SK-N-SH treated with all-trans-retinoic acid at 6 μM for 48 hours (cell line): ENCODE measurements at regions not wholly inside any gene's neighbourhood (a gene's known extent, or its start where the extent isn't known, plus 50 kb on each side); places are given as distances from the start of the nearest gene placed in this dataset.

ENCODE experiments used
- ATAC-seq: fragments of 200-7000 bp; cut with Tn5 transposase; 3 replicates; pipeline ENCODE4 v1.9.1; 2020; ENCODE audit warnings: mild to moderate bottlenecking, moderate library complexity
- ARNTL ChIP-seq: fragments of 450-650 bp; formaldehyde crosslinking; IDR thresholded peaks from 2 replicates; pipeline ENCODE4 v1.5.0; 2020; ENCODE audit warnings: low read depth, mild to moderate bottlenecking, moderate library complexity, borderline replicate concordance
- BACH2 ChIP-seq: fragments of 250-450 bp; sonication (Bioruptor Pico); IDR thresholded peaks from 2 replicates; pipeline ENCODE4 v1.9.0; 2021; ENCODE audit warnings: mild to moderate bottlenecking, borderline replicate concordance
- CSDC2 ChIP-seq: fragments of 250-450 bp; sonication (Bioruptor Pico); IDR thresholded peaks from 2 replicates; pipeline ENCODE4 v1.5.0; 2020; ENCODE audit warnings: mild to moderate bottlenecking, moderate library complexity
- CSRNP3 ChIP-seq: fragments of 250-450 bp; sonication (Bioruptor Pico); IDR thresholded peaks from 2 replicates; pipeline ENCODE4 v1.5.1; 2021; ENCODE audit warnings: mild to moderate bottlenecking, moderate library complexity
- ESRRG ChIP-seq: fragments of 250-450 bp; sonication (Bioruptor Pico); IDR thresholded peaks from 2 replicates; pipeline ENCODE4 v1.6.1; 2021; ENCODE audit warnings: mild to moderate bottlenecking
- GLIS3 ChIP-seq: fragments of 250-450 bp; sonication (Bioruptor Pico); IDR thresholded peaks from 2 replicates; pipeline ENCODE4 v1.5.0; 2020; ENCODE audit warnings: mild to moderate bottlenecking, moderate library complexity
- OSR1 ChIP-seq: fragments of 250-450 bp; sonication (Bioruptor Pico); IDR thresholded peaks from 2 replicates; pipeline ENCODE4 v1.8.0; 2022; ENCODE audit warnings: moderate library complexity, mild to moderate bottlenecking, inconsistent platforms
- POU6F1 ChIP-seq: fragments of 250-450 bp; sonication (Bioruptor Pico); IDR thresholded peaks from 2 replicates; pipeline ENCODE4 v1.8.0; 2021; ENCODE audit warnings: low read depth, mild to moderate bottlenecking, moderate library complexity, borderline replicate concordance
- PPARA ChIP-seq: fragments of 250-450 bp; sonication (Bioruptor Pico); IDR thresholded peaks from 2 replicates; pipeline ENCODE4 v1.5.0; 2020; ENCODE audit warnings: mild to moderate bottlenecking, borderline replicate concordance
- SNAI2 ChIP-seq: fragments of 250-450 bp; sonication (Bioruptor Pico); IDR thresholded peaks from 2 replicates; pipeline ENCODE4 v1.5.0; 2020; ENCODE audit warnings: mild to moderate bottlenecking, moderate library complexity
- TCF4 ChIP-seq: fragments of 250-450 bp; sonication (Bioruptor Pico); IDR thresholded peaks from 2 replicates; pipeline ENCODE4 v1.8.0; 2021; ENCODE audit warnings: mild to moderate bottlenecking, moderate library complexity, borderline replicate concordance
- TOX ChIP-seq: fragments of 250-450 bp; sonication (Bioruptor Pico); IDR thresholded peaks from 2 replicates; pipeline ENCODE4 v1.8.0; 2021; ENCODE audit warnings: mild to moderate bottlenecking, moderate library complexity, borderline replicate concordance
- ZC3H10 ChIP-seq: fragments of 250-450 bp; sonication (Bioruptor Pico); IDR thresholded peaks from 2 replicates; pipeline ENCODE4 v1.5.1; 2021; ENCODE audit warnings: mild to moderate bottlenecking, moderate library complexity
- ZFP30 ChIP-seq: fragments of 450-650 bp; formaldehyde crosslinking; IDR thresholded peaks from 2 replicates; pipeline ENCODE4 v1.5.0; 2022; ENCODE audit warnings: mild to moderate bottlenecking, moderate library complexity
- ZNF565 ChIP-seq: fragments of 450-650 bp; formaldehyde crosslinking; conservative IDR thresholded peaks from 2 replicates; pipeline ENCODE4 v1.5.0; 2020; ENCODE audit warnings: low read depth, mild to moderate bottlenecking, moderate library complexity
- ZNF70 ChIP-seq: fragments of 450-650 bp; formaldehyde crosslinking; IDR thresholded peaks from 2 replicates; pipeline ENCODE4 v1.5.0; 2020; ENCODE audit warnings: mild to moderate bottlenecking, moderate library complexity
- ZNF8 ChIP-seq: fragments of 450-650 bp; formaldehyde crosslinking; IDR thresholded peaks from 2 replicates; pipeline ENCODE4 v1.5.0; 2020; ENCODE audit warnings: mild to moderate bottlenecking, moderate library complexity
- TF ChIP-seq, protein P1 (sequence below): fragments of 250-450 bp; sonication (Bioruptor Pico); IDR thresholded peaks from 2 replicates; pipeline ENCODE4 v1.5.0; 2020; ENCODE audit warnings: mild to moderate bottlenecking, moderate library complexity
- TF ChIP-seq, protein P2 (sequence below): fragments of 250-450 bp; sonication (Bioruptor Pico); IDR thresholded peaks from 2 replicates; pipeline ENCODE4 v1.8.0; 2020; ENCODE audit warnings: mild to moderate bottlenecking, moderate library complexity, borderline replicate concordance
- TF ChIP-seq, protein P3 (sequence below): fragments of 250-450 bp; sonication (Bioruptor Pico); IDR thresholded peaks from 2 replicates; pipeline ENCODE4 v1.5.1; 2020; ENCODE audit warnings: low read depth, mild to moderate bottlenecking, moderate library complexity

GRCh38 chr4:175875993-175876771, 64.1 kb upstream of the GPM6A start (continued):
- TF ChIP-seq POU6F1 (CRISPR knock-in tag), result no peak
- no peak for TF ChIP-seq ESRRG (CRISPR knock-in tag)
- TF ChIP-seq TOX (CRISPR knock-in tag), result no peak
- no peak for TF ChIP-seq CSDC2
- no peak for TF ChIP-seq CSRNP3 (CRISPR knock-in tag)
- TF ChIP-seq, all 23 proteins: peak for 0

GRCh38 chr4:175882891-175883290, 70.8 kb upstream of the GPM6A start:
- no peak for TF ChIP-seq TOX (CRISPR knock-in tag)
- no peak for TF ChIP-seq POU6F1 (CRISPR knock-in tag)
- TF ChIP-seq, protein P1, sequence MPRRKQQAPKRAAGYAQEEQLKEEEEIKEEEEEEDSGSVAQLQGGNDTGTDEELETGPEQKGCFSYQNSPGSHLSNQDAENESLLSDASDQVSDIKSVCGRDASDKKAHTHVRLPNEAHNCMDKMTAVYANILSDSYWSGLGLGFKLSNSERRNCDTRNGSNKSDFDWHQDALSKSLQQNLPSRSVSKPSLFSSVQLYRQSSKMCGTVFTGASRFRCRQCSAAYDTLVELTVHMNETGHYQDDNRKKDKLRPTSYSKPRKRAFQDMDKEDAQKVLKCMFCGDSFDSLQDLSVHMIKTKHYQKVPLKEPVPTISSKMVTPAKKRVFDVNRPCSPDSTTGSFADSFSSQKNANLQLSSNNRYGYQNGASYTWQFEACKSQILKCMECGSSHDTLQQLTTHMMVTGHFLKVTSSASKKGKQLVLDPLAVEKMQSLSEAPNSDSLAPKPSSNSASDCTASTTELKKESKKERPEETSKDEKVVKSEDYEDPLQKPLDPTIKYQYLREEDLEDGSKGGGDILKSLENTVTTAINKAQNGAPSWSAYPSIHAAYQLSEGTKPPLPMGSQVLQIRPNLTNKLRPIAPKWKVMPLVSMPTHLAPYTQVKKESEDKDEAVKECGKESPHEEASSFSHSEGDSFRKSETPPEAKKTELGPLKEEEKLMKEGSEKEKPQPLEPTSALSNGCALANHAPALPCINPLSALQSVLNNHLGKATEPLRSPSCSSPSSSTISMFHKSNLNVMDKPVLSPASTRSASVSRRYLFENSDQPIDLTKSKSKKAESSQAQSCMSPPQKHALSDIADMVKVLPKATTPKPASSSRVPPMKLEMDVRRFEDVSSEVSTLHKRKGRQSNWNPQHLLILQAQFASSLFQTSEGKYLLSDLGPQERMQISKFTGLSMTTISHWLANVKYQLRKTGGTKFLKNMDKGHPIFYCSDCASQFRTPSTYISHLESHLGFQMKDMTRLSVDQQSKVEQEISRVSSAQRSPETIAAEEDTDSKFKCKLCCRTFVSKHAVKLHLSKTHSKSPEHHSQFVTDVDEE (CRISPR knock-in tag), result no peak
- no peak for TF ChIP-seq SNAI2 (CRISPR knock-in tag)
- TF ChIP-seq OSR1 (CRISPR knock-in tag), result no peak
- no peak for TF ChIP-seq ZNF70 (CRISPR knock-in tag)
- TF ChIP-seq ZNF565, result no peak
- TF ChIP-seq, protein P2, sequence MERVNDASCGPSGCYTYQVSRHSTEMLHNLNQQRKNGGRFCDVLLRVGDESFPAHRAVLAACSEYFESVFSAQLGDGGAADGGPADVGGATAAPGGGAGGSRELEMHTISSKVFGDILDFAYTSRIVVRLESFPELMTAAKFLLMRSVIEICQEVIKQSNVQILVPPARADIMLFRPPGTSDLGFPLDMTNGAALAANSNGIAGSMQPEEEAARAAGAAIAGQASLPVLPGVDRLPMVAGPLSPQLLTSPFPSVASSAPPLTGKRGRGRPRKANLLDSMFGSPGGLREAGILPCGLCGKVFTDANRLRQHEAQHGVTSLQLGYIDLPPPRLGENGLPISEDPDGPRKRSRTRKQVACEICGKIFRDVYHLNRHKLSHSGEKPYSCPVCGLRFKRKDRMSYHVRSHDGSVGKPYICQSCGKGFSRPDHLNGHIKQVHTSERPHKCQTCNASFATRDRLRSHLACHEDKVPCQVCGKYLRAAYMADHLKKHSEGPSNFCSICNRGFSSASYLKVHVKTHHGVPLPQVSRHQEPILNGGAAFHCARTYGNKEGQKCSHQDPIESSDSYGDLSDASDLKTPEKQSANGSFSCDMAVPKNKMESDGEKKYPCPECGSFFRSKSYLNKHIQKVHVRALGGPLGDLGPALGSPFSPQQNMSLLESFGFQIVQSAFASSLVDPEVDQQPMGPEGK (CRISPR knock-in tag), result no peak
- TF ChIP-seq PPARA, result no peak
- no peak for TF ChIP-seq TCF4 (CRISPR knock-in tag)
- no peak for TF ChIP-seq ZNF8 (CRISPR knock-in tag)
- no peak for TF ChIP-seq GLIS3 (CRISPR knock-in tag)
- no peak for TF ChIP-seq CSDC2
- TF ChIP-seq, protein P3, sequence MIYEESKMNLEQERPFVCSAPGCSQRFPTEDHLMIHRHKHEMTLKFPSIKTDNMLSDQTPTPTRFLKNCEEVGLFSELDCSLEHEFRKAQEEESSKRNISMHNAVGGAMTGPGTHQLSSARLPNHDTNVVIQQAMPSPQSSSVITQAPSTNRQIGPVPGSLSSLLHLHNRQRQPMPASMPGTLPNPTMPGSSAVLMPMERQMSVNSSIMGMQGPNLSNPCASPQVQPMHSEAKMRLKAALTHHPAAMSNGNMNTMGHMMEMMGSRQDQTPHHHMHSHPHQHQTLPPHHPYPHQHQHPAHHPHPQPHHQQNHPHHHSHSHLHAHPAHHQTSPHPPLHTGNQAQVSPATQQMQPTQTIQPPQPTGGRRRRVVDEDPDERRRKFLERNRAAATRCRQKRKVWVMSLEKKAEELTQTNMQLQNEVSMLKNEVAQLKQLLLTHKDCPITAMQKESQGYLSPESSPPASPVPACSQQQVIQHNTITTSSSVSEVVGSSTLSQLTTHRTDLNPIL (CRISPR knock-in tag), result no peak
- TF ChIP-seq BACH2 (CRISPR knock-in tag), result no peak
- TF ChIP-seq ZC3H10 (CRISPR knock-in tag), result no peak
- no peak for TF ChIP-seq ZFP30
- TF ChIP-seq CSRNP3 (CRISPR knock-in tag), result no peak
- no peak for TF ChIP-seq ARNTL (CRISPR knock-in tag)
- TF ChIP-seq, all 23 proteins: peak for 0
- no peak for ATAC-seq
